HEK293 (cell line): ENCODE measurements at regions not wholly inside any gene's neighbourhood (a gene's known extent, or its start where the extent isn't known, plus 50 kb on each side); places are given as distances from the start of the nearest gene placed in this dataset.

ENCODE experiments used
- CTCF ChIA-PET: fragments of 350-600 bp; formaldehyde crosslinking; extraction: SDS; loops from one replicate; lab custom pipeline; 2021; ENCODE audit warnings: antibody characterized with exemption; lab: Yijun Ruan, JAX
- POLR2A ChIA-PET: fragments of 300-600 bp; formaldehyde crosslinking; extraction: SDS; loops from one replicate; lab custom pipeline; 2020; ENCODE audit warnings: antibody characterized with exemption, inconsistent platforms; lab: Yijun Ruan, JAX
- H3K27ac ChIP-seq: fragments of 200-500 bp; sonication (Bioruptor generic); 2 replicates; pipeline ENCODE4 v1.5.1; 2014; ENCODE audit warnings: low read depth, low read length, control low read depth, inconsistent platforms; ENCODE audit errors: extremely low read depth
- H3K36me3 ChIP-seq, 2 experiments: fragments of 200-500 bp in 1 of 2; sonication (Bioruptor generic) in 1 of 2; 1 replicate in 1 of 2; 2 replicates in 1 of 2; pipeline ENCODE4 v1.5.1; 2014 to 2017; ENCODE audit warnings: inconsistent platforms in 2 of 2, low read length in 2 of 2; ENCODE audit not compliant: control insufficient read depth in 2 of 2, insufficient read depth in 1 of 2
- H3K4me1 ChIP-seq: fragments of 200-500 bp; sonication (Bioruptor generic); 2 replicates; pipeline ENCODE4 v1.5.1; 2014; ENCODE audit warnings: mild to moderate bottlenecking, low read length, inconsistent platforms; ENCODE audit not compliant: control insufficient read depth, insufficient read depth
- H3K4me3 ChIP-seq: 2 replicates; pipeline ENCODE4 v1.5.1; 2011; ENCODE audit warnings: low read depth, mild to moderate bottlenecking, control low read depth, low read length, moderate library complexity
- H3K9me3 ChIP-seq: fragments of 200-500 bp; sonication (Bioruptor generic); 2 replicates; pipeline ENCODE4 v1.5.1; 2014; ENCODE audit warnings: low read depth, low read length, inconsistent platforms; ENCODE audit not compliant: control insufficient read depth, insufficient read depth
- HOXC10 ChIP-seq: sonication (generic); formaldehyde crosslinking; IDR thresholded peaks from 2 replicates; pipeline ENCODE4 v1.8.1; 2023; ENCODE audit warnings: mild to moderate bottlenecking, missing genetic modification reagents
- KLF16 ChIP-seq: fragments of 450-650 bp; formaldehyde crosslinking; IDR thresholded peaks from 2 replicates; pipeline ENCODE4 v1.5.1; 2017; ENCODE audit warnings: missing biosample characterization, missing genetic modification characterization
- SCRT2 ChIP-seq: fragments of 450-650 bp; formaldehyde crosslinking; IDR thresholded peaks from 2 replicates; pipeline ENCODE4 v1.5.1; 2016; ENCODE audit warnings: missing biosample characterization, missing genetic modification characterization
- SETDB1 ChIP-seq: IDR thresholded peaks from one replicate; pipeline ENCODE4 v1.6.1; 2017; ENCODE audit warnings: mild to moderate bottlenecking, low read length, moderate library complexity, mixed read lengths; ENCODE audit not compliant: insufficient read length
- TRIM28 ChIP-seq: IDR thresholded peaks from 2 replicates; pipeline ENCODE4 v1.6.1; 2011; ENCODE audit warnings: low read length, control low read depth, borderline replicate concordance
- ZBTB17 ChIP-seq: fragments of 450-650 bp; formaldehyde crosslinking; IDR thresholded peaks from 2 replicates; pipeline ENCODE4 v1.5.1; 2016; ENCODE audit warnings: missing biosample characterization, missing genetic modification characterization
- ZEB2 ChIP-seq: fragments of 450-650 bp; formaldehyde crosslinking; IDR thresholded peaks from 2 replicates; pipeline ENCODE4 v1.5.1; 2016; ENCODE audit warnings: missing biosample characterization, missing genetic modification characterization
- ZNF112 ChIP-seq: fragments of 450-650 bp; formaldehyde crosslinking; IDR thresholded peaks from 2 replicates; pipeline ENCODE4 v1.5.0; 2017; ENCODE audit warnings: missing biosample characterization, missing genetic modification characterization
- ZNF114 ChIP-seq: fragments of 450-650 bp; formaldehyde crosslinking; IDR thresholded peaks from 2 replicates; pipeline ENCODE4 v1.5.0; 2017; ENCODE audit warnings: missing biosample characterization, missing genetic modification characterization
- ZNF23 ChIP-seq: fragments of 450-650 bp; formaldehyde crosslinking; IDR thresholded peaks from 2 replicates; pipeline ENCODE4 v1.5.1; 2016; ENCODE audit warnings: missing biosample characterization, missing genetic modification characterization, borderline replicate concordance
- ZNF544 ChIP-seq: fragments of 450-650 bp; formaldehyde crosslinking; IDR thresholded peaks from 2 replicates; pipeline ENCODE4 v1.5.0; 2017; ENCODE audit warnings: missing biosample characterization, missing genetic modification characterization
- ZNF571 ChIP-seq: fragments of 450-650 bp; formaldehyde crosslinking; IDR thresholded peaks from 2 replicates; pipeline ENCODE4 v1.5.0; 2017; ENCODE audit warnings: missing biosample characterization, missing genetic modification characterization
- ZNF624 ChIP-seq: fragments of 450-650 bp; formaldehyde crosslinking; IDR thresholded peaks from 2 replicates; pipeline ENCODE4 v1.5.1; 2017; ENCODE audit warnings: missing biosample characterization, missing genetic modification characterization
- ZNF626 ChIP-seq: fragments of 450-650 bp; sonication (Bioruptor Pico); formaldehyde crosslinking; IDR thresholded peaks from 2 replicates; pipeline ENCODE4 v1.5.1; 2018; ENCODE audit warnings: missing biosample characterization, missing genetic modification characterization, inconsistent platforms
- ZNF776 ChIP-seq: fragments of 450-650 bp; formaldehyde crosslinking; IDR thresholded peaks from 2 replicates; pipeline ENCODE4 v1.5.0; 2017; ENCODE audit warnings: missing biosample characterization, missing genetic modification characterization, borderline replicate concordance
- TF ChIP-seq, protein P1 (sequence below): fragments of 450-650 bp; formaldehyde crosslinking; IDR thresholded peaks from 2 replicates; pipeline ENCODE4 v1.5.1; 2016; ENCODE audit warnings: missing biosample characterization, missing genetic modification characterization
- TF ChIP-seq, protein P2 (sequence below): fragments of 450-650 bp; formaldehyde crosslinking; IDR thresholded peaks from 2 replicates; pipeline ENCODE4 v1.5.1; 2016; ENCODE audit warnings: missing biosample characterization, missing genetic modification characterization
- TF ChIP-seq, protein P3 (sequence below): fragments of 450-650 bp; formaldehyde crosslinking; IDR thresholded peaks from 2 replicates; pipeline ENCODE4 v1.5.1; 2016; ENCODE audit warnings: missing biosample characterization, missing genetic modification characterization
- TF ChIP-seq, protein P4 (sequence below): fragments of 450-650 bp; formaldehyde crosslinking; IDR thresholded peaks from 2 replicates; pipeline ENCODE4 v1.5.1; 2016; ENCODE audit warnings: missing biosample characterization, missing genetic modification characterization
- TF ChIP-seq, protein P5 (sequence below): fragments of 450-650 bp; formaldehyde crosslinking; IDR thresholded peaks from 2 replicates; pipeline ENCODE4 v1.5.1; 2016; ENCODE audit warnings: missing biosample characterization, missing genetic modification characterization, borderline replicate concordance
- TF ChIP-seq, protein P6 (sequence below): fragments of 450-650 bp; formaldehyde crosslinking; optimal IDR thresholded peaks from 2 replicates; pipeline ENCODE3; 2016; ENCODE audit warnings: missing biosample characterization, mild to moderate bottlenecking, missing genetic modification characterization

DNA sequence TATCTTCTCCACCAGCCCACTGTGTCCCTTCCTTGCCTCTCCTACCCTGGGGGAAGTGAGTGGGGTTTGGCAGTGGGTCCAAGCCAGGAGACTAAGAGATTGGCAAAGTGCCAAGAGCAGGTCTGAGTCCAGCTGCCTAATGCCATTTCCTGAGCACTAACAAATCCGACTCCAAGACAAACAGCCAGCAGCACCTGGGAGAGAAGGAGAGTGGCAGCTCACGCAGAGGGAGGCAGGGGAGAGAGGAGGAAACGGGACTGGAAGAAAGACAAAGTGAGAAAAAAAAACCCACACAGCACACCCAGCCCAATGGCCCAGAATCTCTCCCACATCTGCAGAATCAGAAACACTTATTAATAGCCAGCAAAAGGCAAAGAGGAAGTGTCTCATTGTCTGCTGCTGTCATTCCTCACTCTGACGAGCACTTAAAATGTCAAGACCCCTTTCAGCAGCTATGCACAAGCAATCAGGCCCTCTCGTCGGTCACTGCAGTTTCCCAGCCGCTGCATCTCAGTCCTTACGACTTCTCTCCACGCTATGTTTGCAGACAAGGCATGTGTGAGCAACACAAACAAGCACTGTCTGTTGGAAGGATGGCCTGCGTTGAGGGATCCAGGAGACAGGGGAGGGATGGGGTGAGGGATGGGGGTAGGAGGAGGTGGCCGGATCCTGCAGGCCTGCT lies 558.4 kb upstream of the CADM1 start:
- ChIA-PET CTCF (interaction anchor here (0.7 kb wide), 1 partner anchor 366 kb away, joined by 3 read pairs; no protein-coding TSS in a partner anchor), POLR2A (no interaction called here)
- no peak overlapping the region for H3K4me3 ChIP-seq
- H3K9me3 ChIP-seq, result no peaks in the 10 kb centered on the region
- TF ChIP-seq ZEB2 (tag by site-specific recombination) (no peak), ZNF571 (tag by site-specific recombination) (peak; percentile 87; the same call in 1 of the 2 replicates), ZNF23 (no peak), KLF16 (tag by site-specific recombination) (0 out of 2 replicates have a peak, but pooled peaks have one; percentile 18), ZNF776 (tag by site-specific recombination) (peak; percentile 81), TRIM28 (0 out of 2 replicates have a peak, but pooled peaks have one; percentile 44), HOXC10 (no peak), ZNF544 (tag by site-specific recombination) (peak; percentile 92), ZNF112 (tag by site-specific recombination) (peak; percentile 90), ZNF114 (0 out of 2 replicates have a peak, but pooled peaks have one; percentile 56), ZNF624 (tag by site-specific recombination) (0 out of 2 replicates have a peak, but pooled peaks have one; percentile 61)
- TF ChIP-seq, protein P1, sequence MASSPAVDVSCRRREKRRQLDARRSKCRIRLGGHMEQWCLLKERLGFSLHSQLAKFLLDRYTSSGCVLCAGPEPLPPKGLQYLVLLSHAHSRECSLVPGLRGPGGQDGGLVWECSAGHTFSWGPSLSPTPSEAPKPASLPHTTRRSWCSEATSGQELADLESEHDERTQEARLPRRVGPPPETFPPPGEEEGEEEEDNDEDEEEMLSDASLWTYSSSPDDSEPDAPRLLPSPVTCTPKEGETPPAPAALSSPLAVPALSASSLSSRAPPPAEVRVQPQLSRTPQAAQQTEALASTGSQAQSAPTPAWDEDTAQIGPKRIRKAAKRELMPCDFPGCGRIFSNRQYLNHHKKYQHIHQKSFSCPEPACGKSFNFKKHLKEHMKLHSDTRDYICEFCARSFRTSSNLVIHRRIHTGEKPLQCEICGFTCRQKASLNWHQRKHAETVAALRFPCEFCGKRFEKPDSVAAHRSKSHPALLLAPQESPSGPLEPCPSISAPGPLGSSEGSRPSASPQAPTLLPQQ (tag by site-specific recombination), result peak; percentile 33; the same call in 1 of the 2 replicates
- TF ChIP-seq, protein P2, sequence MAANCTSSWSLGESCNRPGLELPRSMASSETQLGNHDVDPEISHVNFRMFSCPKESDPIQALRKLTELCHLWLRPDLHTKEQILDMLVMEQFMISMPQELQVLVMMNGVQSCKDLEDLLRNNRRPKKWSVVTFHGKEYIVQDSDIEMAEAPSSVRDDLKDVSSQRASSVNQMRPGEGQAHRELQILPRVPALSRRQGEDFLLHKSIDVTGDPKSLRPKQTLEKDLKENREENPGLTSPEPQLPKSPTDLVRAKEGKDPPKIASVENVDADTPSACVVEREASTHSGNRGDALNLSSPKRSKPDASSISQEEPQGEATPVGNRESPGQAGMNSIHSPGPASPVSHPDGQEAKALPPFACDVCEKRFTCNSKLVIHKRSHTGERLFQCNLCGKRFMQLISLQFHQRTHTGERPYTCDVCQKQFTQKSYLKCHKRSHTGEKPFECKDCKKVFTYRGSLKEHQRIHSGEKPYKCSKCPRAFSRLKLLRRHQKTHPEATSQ (tag by site-specific recombination), result no peak
- H3K27ac ChIP-seq, result no peak overlapping the region
- no peaks in the 10 kb centered on the region; the same call in 1 of the 2 replicates for H3K4me1 ChIP-seq
- H3K36me3 ChIP-seq, result no peaks in the 10 kb centered on the region

DNA sequence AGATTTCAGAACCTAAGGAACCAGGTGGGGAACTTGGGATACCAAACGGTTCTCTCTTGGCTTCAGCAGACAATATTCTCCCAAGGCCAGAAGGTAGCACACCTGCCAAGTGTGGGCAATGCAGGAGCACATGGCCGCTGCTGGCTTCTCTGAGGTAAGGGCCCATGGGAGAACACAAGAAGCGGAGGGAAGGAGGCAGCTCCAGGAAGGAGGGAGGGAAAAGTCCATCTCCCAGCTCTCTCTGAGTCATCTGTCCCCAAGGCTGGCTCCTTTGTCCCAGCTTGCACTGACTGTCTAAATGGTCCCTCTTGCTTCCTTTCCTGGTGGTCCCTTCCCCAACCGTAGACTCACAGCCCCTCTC lies 557.9 kb upstream of the CADM1 start:
- TF ChIP-seq, protein P3, sequence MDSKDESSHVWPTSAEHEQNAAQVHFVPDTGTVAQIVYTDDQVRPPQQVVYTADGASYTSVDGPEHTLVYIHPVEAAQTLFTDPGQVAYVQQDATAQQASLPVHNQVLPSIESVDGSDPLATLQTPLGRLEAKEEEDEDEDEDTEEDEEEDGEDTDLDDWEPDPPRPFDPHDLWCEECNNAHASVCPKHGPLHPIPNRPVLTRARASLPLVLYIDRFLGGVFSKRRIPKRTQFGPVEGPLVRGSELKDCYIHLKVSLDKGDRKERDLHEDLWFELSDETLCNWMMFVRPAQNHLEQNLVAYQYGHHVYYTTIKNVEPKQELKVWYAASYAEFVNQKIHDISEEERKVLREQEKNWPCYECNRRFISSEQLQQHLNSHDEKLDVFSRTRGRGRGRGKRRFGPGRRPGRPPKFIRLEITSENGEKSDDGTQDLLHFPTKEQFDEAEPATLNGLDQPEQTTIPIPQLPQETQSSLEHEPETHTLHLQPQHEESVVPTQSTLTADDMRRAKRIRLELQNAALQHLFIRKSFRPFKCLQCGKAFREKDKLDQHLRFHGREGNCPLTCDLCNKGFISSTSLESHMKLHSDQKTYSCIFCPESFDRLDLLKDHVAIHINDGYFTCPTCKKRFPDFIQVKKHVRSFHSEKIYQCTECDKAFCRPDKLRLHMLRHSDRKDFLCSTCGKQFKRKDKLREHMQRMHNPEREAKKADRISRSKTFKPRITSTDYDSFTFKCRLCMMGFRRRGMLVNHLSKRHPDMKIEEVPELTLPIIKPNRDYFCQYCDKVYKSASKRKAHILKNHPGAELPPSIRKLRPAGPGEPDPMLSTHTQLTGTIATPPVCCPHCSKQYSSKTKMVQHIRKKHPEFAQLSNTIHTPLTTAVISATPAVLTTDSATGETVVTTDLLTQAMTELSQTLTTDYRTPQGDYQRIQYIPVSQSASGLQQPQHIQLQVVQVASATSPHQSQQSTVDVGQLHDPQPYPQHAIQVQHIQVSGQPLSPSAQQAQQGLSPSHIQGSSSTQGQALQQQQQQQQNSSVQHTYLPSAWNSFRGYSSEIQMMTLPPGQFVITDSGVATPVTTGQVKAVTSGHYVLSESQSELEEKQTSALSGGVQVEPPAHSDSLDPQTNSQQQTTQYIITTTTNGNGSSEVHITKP (tag by site-specific recombination), result peak; percentile 22; the same call in 1 of the 2 replicates
- TF ChIP-seq, protein P4, sequence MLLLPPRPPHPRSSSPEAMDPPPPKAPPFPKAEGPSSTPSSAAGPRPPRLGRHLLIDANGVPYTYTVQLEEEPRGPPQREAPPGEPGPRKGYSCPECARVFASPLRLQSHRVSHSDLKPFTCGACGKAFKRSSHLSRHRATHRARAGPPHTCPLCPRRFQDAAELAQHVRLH, result no peak
- TF ChIP-seq, protein P5, sequence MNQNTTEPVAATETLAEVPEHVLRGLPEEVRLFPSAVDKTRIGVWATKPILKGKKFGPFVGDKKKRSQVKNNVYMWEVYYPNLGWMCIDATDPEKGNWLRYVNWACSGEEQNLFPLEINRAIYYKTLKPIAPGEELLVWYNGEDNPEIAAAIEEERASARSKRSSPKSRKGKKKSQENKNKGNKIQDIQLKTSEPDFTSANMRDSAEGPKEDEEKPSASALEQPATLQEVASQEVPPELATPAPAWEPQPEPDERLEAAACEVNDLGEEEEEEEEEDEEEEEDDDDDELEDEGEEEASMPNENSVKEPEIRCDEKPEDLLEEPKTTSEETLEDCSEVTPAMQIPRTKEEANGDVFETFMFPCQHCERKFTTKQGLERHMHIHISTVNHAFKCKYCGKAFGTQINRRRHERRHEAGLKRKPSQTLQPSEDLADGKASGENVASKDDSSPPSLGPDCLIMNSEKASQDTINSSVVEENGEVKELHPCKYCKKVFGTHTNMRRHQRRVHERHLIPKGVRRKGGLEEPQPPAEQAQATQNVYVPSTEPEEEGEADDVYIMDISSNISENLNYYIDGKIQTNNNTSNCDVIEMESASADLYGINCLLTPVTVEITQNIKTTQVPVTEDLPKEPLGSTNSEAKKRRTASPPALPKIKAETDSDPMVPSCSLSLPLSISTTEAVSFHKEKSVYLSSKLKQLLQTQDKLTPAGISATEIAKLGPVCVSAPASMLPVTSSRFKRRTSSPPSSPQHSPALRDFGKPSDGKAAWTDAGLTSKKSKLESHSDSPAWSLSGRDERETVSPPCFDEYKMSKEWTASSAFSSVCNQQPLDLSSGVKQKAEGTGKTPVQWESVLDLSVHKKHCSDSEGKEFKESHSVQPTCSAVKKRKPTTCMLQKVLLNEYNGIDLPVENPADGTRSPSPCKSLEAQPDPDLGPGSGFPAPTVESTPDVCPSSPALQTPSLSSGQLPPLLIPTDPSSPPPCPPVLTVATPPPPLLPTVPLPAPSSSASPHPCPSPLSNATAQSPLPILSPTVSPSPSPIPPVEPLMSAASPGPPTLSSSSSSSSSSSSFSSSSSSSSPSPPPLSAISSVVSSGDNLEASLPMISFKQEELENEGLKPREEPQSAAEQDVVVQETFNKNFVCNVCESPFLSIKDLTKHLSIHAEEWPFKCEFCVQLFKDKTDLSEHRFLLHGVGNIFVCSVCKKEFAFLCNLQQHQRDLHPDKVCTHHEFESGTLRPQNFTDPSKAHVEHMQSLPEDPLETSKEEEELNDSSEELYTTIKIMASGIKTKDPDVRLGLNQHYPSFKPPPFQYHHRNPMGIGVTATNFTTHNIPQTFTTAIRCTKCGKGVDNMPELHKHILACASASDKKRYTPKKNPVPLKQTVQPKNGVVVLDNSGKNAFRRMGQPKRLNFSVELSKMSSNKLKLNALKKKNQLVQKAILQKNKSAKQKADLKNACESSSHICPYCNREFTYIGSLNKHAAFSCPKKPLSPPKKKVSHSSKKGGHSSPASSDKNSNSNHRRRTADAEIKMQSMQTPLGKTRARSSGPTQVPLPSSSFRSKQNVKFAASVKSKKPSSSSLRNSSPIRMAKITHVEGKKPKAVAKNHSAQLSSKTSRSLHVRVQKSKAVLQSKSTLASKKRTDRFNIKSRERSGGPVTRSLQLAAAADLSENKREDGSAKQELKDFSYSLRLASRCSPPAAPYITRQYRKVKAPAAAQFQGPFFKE, result no peak
- no peak for TF ChIP-seq ZNF626
- TF ChIP-seq ZBTB17 (tag by site-specific recombination), result no peak
- TF ChIP-seq, protein P6, sequence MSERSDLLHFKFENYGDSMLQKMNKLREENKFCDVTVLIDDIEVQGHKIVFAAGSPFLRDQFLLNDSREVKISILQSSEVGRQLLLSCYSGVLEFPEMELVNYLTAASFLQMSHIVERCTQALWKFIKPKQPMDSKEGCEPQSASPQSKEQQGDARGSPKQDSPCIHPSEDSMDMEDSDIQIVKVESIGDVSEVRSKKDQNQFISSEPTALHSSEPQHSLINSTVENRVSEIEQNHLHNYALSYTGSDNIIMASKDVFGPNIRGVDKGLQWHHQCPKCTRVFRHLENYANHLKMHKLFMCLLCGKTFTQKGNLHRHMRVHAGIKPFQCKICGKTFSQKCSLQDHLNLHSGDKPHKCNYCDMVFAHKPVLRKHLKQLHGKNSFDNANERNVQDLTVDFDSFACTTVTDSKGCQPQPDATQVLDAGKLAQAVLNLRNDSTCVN (tag by site-specific recombination), result no peak
- no peak for TF ChIP-seq SCRT2 (tag by site-specific recombination)
- TF ChIP-seq SETDB1, result no peak
- ChIA-PET POLR2A (no interaction called here), CTCF (no interaction called here)
- Histone ChIP-seq H3K36me3 (no peaks in the 10 kb centered on the region), H3K4me1 (no peaks in the 10 kb centered on the region; the same call in 1 of the 2 replicates), H3K9me3 (no peaks in the 10 kb centered on the region), H3K4me3 (no peak overlapping the region), H3K27ac (no peak overlapping the region)
